Trophoblast cell (in vitro differentiated cells and primary cell): ENCODE measurements at regions not wholly inside any gene's neighbourhood (a gene's known extent, or its start where the extent isn't known, plus 50 kb on each side); places are given as distances from the start of the nearest gene placed in this dataset.
"Not testable (repeated sequence)": the region's sequence is repeated elsewhere in the genome, so short reads cannot be mapped to it uniquely, and the experiment has no call there.

Experiments
- DNase-seq, 2 donors: peaks; one replicate each; pipeline ENCODE4 v3.0.0-alpha.2; 2016
- H2AFZ ChIP-seq: 2 replicates; pipeline ENCODE4 v1.6.1; 2013; ENCODE audit warnings: low read length, moderate library complexity, mild to moderate bottlenecking; ENCODE audit not compliant: insufficient read depth, poor library complexity
- H2AK5ac ChIP-seq: 2 replicates; pipeline ENCODE4 v1.6.1; 2013; ENCODE audit warnings: mild to moderate bottlenecking, low read length
- H2BK120ac ChIP-seq: 2 replicates; pipeline ENCODE4 v1.6.1; 2013; ENCODE audit warnings: low read length, mild to moderate bottlenecking, moderate library complexity; ENCODE audit not compliant: insufficient read depth, poor library complexity
- H2BK12ac ChIP-seq: 2 replicates; pipeline ENCODE4 v1.6.1; 2013; ENCODE audit warnings: mild to moderate bottlenecking, low read length, moderate library complexity
- H2BK5ac ChIP-seq: 2 replicates; pipeline ENCODE4 v1.6.1; 2013; ENCODE audit warnings: low read length, low read depth, moderate library complexity, mild to moderate bottlenecking; ENCODE audit not compliant: poor library complexity
- H3K14ac ChIP-seq: 2 replicates; pipeline ENCODE4 v1.6.1; 2013; ENCODE audit warnings: mild to moderate bottlenecking, low read length
- H3K18ac ChIP-seq: 2 replicates; pipeline ENCODE4 v1.6.1; 2013; ENCODE audit warnings: mild to moderate bottlenecking, low read length
- H3K23ac ChIP-seq: 2 replicates; pipeline ENCODE4 v1.6.1; 2013; ENCODE audit warnings: low read length
- H3K27ac ChIP-seq: 2 replicates; pipeline ENCODE4 v1.5.1; 2013; ENCODE audit warnings: low read depth, mild to moderate bottlenecking, inconsistent platforms, low read length, moderate library complexity
- H3K27me3 ChIP-seq: 2 replicates; pipeline ENCODE4 v1.6.1; 2013; ENCODE audit warnings: inconsistent platforms, mild to moderate bottlenecking, low read length, moderate library complexity; ENCODE audit not compliant: insufficient read depth
- H3K36me3 ChIP-seq, 2 experiments: 1 replicate in 1 of 2; 2 replicates in 1 of 2; pipeline ENCODE4 v1.6.1; 2013; ENCODE audit warnings: low read length in 2 of 2, mild to moderate bottlenecking in 2 of 2, moderate library complexity in 1 of 2; ENCODE audit not compliant: insufficient read depth in 2 of 2, control insufficient read depth in 1 of 2
- H3K4ac ChIP-seq: 2 replicates; pipeline ENCODE4 v1.6.1; 2013; ENCODE audit warnings: low read depth, mild to moderate bottlenecking, low read length, moderate library complexity
- H3K4me1 ChIP-seq, 2 experiments: 1 replicate in 1 of 2; 2 replicates in 1 of 2; pipeline ENCODE4 v1.6.1; 2013; ENCODE audit warnings: low read length in 2 of 2, mild to moderate bottlenecking in 2 of 2, moderate library complexity in 1 of 2; ENCODE audit not compliant: insufficient read depth in 2 of 2, control insufficient read depth in 1 of 2
- H3K4me2 ChIP-seq: 2 replicates; pipeline ENCODE4 v1.6.1; 2013; ENCODE audit warnings: inconsistent platforms, mild to moderate bottlenecking, low read length, moderate library complexity
- H3K4me3 ChIP-seq: 2 replicates; pipeline ENCODE4 v1.5.1; 2013; ENCODE audit warnings: mild to moderate bottlenecking, low read depth, low read length, inconsistent platforms
- H3K79me1 ChIP-seq: one replicate; pipeline ENCODE4 v1.6.1; 2013; ENCODE audit warnings: low read length
- H3K79me2 ChIP-seq: 2 replicates; pipeline ENCODE4 v1.6.1; 2013; ENCODE audit warnings: low read length, mild to moderate bottlenecking; ENCODE audit not compliant: control insufficient read depth, insufficient read depth, poor library complexity
- H3K9ac ChIP-seq: 2 replicates; pipeline ENCODE4 v1.6.1; 2013; ENCODE audit warnings: mild to moderate bottlenecking, low read length
- H3K9me3 ChIP-seq: 2 replicates; pipeline ENCODE4 v1.6.1; 2013; ENCODE audit warnings: low read depth, mild to moderate bottlenecking, control low read depth, inconsistent platforms, low read length; ENCODE audit not compliant: insufficient read depth
- H4K12ac ChIP-seq: 2 replicates; pipeline ENCODE4 v1.6.1; 2013; ENCODE audit warnings: low read depth, mild to moderate bottlenecking, low read length, moderate library complexity
- H4K8ac ChIP-seq: 2 replicates; pipeline ENCODE4 v1.6.1; 2013; ENCODE audit warnings: low read depth, mild to moderate bottlenecking, low read length, moderate library complexity
- H4K91ac ChIP-seq: one replicate; pipeline ENCODE4 v1.6.1; 2013; ENCODE audit warnings: low read depth, mild to moderate bottlenecking, low read length, moderate library complexity
- WGBS: extraction: QIAGEN DNeasy Blood & Tissue Kit; methylation state at CpG from one replicate; pipeline ENCODE4 v1.1.7; 2013; ENCODE audit warnings: missing lambda C conversion rate; ENCODE audit not compliant: insufficient read length, insufficient coverage; ENCODE audit errors: extremely low coverage; 5-methylcytosine and 5-hydroxymethylcytosine counted together

DNA sequence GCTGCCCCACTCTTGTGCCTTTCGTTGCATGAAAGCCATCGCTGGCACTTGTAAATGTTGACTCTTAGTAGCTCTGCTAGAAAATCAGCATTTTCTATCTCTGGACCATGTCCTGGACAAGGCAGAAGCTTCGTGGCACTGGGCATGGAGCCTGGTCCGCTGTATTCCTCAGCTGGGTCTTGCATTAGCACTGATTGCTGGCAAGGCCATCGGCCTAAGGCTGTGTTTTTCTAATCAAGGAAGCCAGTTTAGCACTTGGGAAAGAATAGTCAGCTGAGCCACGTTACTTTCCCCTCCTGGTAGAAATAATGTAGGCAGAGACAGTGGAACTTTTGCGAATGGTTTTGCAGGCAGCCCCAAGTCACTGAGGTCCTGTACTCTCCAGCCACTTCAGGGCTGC is 180.2 kb upstream of the EOLA2 start:
- WGBS, result no CpG with 5 or more reads among the region's 7 CpGs
- no peak for DNase-seq
- Histone ChIP-seq H3K27me3 (no peaks in the 10 kb centered on the region), H3K23ac (no peak overlapping the region), H2BK120ac (no peak overlapping the region), H2BK5ac (no peak overlapping the region), H3K14ac (no peak overlapping the region), H3K4me3 (no peak overlapping the region), H3K4ac (no peak overlapping the region), H3K79me2 (no peaks in the 10 kb centered on the region), H4K8ac (no peak overlapping the region), H4K12ac (no peak overlapping the region), H3K9me3 (no peaks in the 10 kb centered on the region), H3K4me1 (no peaks in the 10 kb centered on the region), H3K27ac (no peak overlapping the region), H3K36me3 (no peaks in the 10 kb centered on the region), H3K4me2 (no peak overlapping the region), H3K79me1 (no peaks in the 10 kb centered on the region), H3K18ac (no peak overlapping the region), H2AK5ac (no peak overlapping the region), H2BK12ac (no peak overlapping the region), H2AFZ (no peak overlapping the region), H4K91ac (no peak overlapping the region), H3K9ac (no peak overlapping the region)

DNA sequence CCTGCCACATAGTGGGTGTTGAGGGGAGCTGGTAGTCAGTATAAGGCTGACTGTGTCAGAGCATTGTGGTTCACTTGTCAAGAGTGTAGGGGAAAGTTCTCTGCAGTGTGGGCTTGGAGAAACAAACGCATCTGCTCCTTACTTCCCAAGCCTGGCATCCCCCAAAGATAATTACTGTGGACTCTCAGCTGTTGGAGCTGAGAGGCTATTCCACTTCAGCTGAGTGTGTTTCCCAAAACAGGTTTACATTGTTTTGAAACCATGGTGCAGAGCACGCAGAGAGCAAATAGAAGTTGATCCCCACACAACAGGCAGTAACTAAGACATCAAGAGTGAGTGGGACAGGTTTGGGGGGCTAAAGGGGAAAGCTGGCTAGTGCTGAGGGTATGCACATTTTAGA is 181.0 kb upstream of the EOLA2 start:
- WGBS, result no CpG with 5 or more reads among the region's 2 CpGs
- Histone ChIP-seq H3K27me3 (no peaks in the 10 kb centered on the region), H3K14ac (no peak overlapping the region), H3K4me2 (no peak overlapping the region), H3K4me3 (no peak overlapping the region), H4K12ac (no peak overlapping the region), H3K27ac (no peak overlapping the region), H3K18ac (no peak overlapping the region), H4K91ac (no peak overlapping the region), H2AFZ (no peak overlapping the region), H3K23ac (no peak overlapping the region), H2AK5ac (no peak overlapping the region), H3K9ac (no peak overlapping the region), H2BK12ac (no peak overlapping the region), H2BK120ac (no peak overlapping the region), H3K9me3 (no peaks in the 10 kb centered on the region), H3K79me1 (no peaks in the 10 kb centered on the region), H4K8ac (no peak overlapping the region), H3K4me1 (no peaks in the 10 kb centered on the region), H3K4ac (no peak overlapping the region), H3K79me2 (no peaks in the 10 kb centered on the region), H3K36me3 (no peaks in the 10 kb centered on the region), H2BK5ac (no peak overlapping the region)
- DNase-seq, result no peak

DNA sequence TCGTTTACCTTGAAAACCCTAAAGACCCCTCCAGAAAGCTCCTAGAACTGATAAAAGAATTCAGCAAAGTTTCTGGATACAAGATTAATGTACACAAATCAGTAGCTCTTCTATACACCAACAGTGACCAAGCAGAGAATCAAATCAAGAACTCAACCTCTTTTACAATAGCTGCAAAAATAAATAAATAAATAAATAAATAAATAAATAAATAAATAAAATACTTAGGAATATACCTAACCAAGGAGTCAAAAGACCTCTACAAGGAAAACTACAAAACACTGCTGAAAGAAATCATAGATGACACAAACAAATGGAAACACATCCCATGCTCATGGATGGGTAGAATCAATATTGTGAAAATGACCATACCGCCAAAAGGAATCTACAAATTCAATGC is 186.8 kb upstream of the EOLA2 start:
- not testable (repeated sequence) for H3K9ac ChIP-seq, H3K14ac ChIP-seq, H3K36me3 ChIP-seq, H3K79me1 ChIP-seq, H3K4me3 ChIP-seq, H3K23ac ChIP-seq, H3K27me3 ChIP-seq, H3K18ac ChIP-seq, H2BK12ac ChIP-seq, H2BK5ac ChIP-seq, H3K4me2 ChIP-seq, H4K12ac ChIP-seq, H2AK5ac ChIP-seq, H3K9me3 ChIP-seq, DNase-seq, H2BK120ac ChIP-seq, H3K27ac ChIP-seq, H3K4me1 ChIP-seq, H3K79me2 ChIP-seq, H4K8ac ChIP-seq, H3K4ac ChIP-seq, H4K91ac ChIP-seq, H2AFZ ChIP-seq
- WGBS, result no CpG with 5 or more reads among the region's 2 CpGs

DNA sequence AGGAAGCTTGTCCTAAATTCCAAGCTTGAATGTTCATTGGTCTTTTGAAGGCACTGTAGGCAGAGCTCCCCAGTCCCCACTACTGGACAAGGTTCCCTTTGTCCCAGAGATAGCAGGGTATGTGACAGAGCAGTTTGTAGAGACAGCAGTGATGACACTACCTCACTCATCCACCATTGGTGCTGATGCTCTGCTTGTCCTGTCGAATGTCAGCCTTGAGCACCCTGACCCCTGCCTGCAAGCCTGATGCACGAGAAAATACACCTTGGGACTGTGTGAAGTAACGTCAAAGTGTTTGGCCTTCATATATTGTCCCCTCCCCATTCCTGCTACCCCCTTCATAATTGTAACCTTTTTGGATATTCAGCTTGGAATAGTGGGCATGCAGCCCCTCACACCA is 188.9 kb upstream of the EOLA2 start:
- Histone ChIP-seq H3K18ac (no peak overlapping the region), H3K9ac (no peak overlapping the region), H3K4me2 (no peak overlapping the region), H3K4me1 (no peaks in the 10 kb centered on the region), H3K36me3 (no peaks in the 10 kb centered on the region), H3K9me3 (no peaks in the 10 kb centered on the region), H2AK5ac (no peak overlapping the region), H3K79me1 (no peaks in the 10 kb centered on the region), H2BK12ac (no peak overlapping the region), H3K27ac (no peak overlapping the region), H2BK5ac (no peak overlapping the region), H2BK120ac (no peak overlapping the region), H3K4ac (no peak overlapping the region), H3K4me3 (no peak overlapping the region), H2AFZ (no peak overlapping the region), H4K8ac (no peak overlapping the region), H3K14ac (no peak overlapping the region), H3K27me3 (no peaks in the 10 kb centered on the region), H3K23ac (no peak overlapping the region), H4K12ac (no peak overlapping the region), H4K91ac (no peak overlapping the region), H3K79me2 (no peaks in the 10 kb centered on the region)
- WGBS, result no CpG with 5 or more reads among the region's 3 CpGs
- DNase-seq, result peak in 1 of 2 donors; percentile 3
